ENCODE measurements at regions not wholly inside any gene's neighbourhood (a gene's known extent, or its start where the extent isn't known, plus 50 kb on each side); places are given as distances from the start of the nearest gene placed in this dataset.

GRCh38 chr2:5144159-5144558 lies 548.0 kb upstream of the SOX11 start:
- TF ChIP-seq, protein P1, sequence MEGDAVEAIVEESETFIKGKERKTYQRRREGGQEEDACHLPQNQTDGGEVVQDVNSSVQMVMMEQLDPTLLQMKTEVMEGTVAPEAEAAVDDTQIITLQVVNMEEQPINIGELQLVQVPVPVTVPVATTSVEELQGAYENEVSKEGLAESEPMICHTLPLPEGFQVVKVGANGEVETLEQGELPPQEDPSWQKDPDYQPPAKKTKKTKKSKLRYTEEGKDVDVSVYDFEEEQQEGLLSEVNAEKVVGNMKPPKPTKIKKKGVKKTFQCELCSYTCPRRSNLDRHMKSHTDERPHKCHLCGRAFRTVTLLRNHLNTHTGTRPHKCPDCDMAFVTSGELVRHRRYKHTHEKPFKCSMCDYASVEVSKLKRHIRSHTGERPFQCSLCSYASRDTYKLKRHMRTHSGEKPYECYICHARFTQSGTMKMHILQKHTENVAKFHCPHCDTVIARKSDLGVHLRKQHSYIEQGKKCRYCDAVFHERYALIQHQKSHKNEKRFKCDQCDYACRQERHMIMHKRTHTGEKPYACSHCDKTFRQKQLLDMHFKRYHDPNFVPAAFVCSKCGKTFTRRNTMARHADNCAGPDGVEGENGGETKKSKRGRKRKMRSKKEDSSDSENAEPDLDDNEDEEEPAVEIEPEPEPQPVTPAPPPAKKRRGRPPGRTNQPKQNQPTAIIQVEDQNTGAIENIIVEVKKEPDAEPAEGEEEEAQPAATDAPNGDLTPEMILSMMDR (IDR thresholded peaks at IDR 0.05), result no peak
- no peak for TF ChIP-seq ZFX (IDR thresholded peaks at IDR 0.05; ENCODE audit: borderline replicate concordance)
- H3K27ac ChIP-seq, result no peak overlapping the region

- H3K27ac ChIP-seq, result no peak overlapping the region
- TF ChIP-seq, protein P1 (IDR thresholded peaks at IDR 0.05), result no peak
- no peak for TF ChIP-seq ZFX (IDR thresholded peaks at IDR 0.05; ENCODE audit: borderline replicate concordance)
These were observed 547.1 kb upstream of the SOX11 start for GRCh38 chr2:5145053-5145452.

GRCh38 chr2:5145801-5146200 lies 546.4 kb upstream of the SOX11 start:
- no peak overlapping the region for H3K27ac ChIP-seq
- TF ChIP-seq ZFX (IDR thresholded peaks at IDR 0.05; ENCODE audit: borderline replicate concordance), result no peak
- TF ChIP-seq, protein P1 (IDR thresholded peaks at IDR 0.05), result no peak

GRCh38 chr2:5148392-5149085 lies 543.6 kb upstream of the SOX11 start:
- no peak overlapping the region for H3K27ac ChIP-seq
- no peak for TF ChIP-seq ZFX (IDR thresholded peaks at IDR 0.05; ENCODE audit: borderline replicate concordance)
- TF ChIP-seq, protein P1 (IDR thresholded peaks at IDR 0.05), result no peak

DNA sequence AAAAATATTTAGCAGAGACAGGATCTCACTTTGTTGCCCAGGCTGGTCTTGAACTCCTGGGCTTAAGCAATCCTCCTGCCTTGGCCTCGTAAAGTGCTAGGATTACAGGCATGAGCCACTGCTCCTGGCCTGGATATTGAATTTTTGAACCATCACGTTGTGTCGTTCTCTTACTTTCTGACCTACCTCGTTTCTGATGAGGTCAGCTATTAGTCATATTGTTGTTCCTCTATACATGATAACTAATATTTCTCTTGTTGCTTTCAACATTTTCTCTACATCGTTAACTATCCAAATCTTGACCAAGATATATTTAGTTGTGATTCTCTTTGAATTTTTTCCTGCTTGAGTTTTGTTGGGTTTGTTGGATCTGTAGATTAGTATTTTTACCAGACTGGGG lies 541.3 kb upstream of the SOX11 start:
- no peak for TF ChIP-seq ZFX (IDR thresholded peaks at IDR 0.05; ENCODE audit: borderline replicate concordance)
- TF ChIP-seq, protein P1 (IDR thresholded peaks at IDR 0.05), result no peak
- no peak overlapping the region for H3K27ac ChIP-seq

DNA sequence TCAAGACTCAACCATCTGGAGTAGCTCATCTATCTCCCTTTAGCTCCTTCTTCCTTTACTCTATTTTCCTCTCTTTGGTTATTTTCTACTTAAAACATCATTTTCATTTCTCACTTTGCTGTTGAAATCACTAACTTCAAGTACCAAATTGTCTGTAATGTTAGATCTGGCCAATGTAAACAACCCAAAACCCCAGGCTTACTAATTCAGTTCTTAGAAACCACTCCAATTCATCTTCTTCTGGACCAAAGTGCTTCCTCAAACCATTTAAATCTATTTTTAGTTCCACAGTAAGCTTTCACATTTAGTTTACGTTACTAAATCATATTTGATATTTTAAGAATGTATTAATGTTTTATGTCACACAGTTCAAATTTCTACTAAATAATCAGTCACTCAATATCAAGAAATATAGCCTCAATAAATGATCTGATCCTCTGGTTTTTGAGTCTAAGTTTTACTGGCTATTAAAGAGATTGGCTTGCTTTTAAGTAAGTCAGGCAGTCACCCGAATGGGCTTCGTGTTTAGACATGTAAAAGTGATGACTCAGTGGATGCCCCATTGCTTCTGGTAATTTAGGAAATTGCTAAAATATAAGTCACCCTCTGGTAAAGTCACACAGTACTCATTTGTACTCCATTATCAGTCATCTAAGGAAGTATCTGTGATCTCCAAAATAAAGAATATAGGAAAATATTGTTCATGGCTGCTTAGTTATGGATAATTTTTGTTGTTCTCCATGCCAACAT lies 527.2 kb upstream of the SOX11 start:
- no peak overlapping the region for H3K27ac ChIP-seq
- no peak for TF ChIP-seq ZFX (IDR thresholded peaks at IDR 0.05; ENCODE audit: borderline replicate concordance)
- TF ChIP-seq, protein P1 (IDR thresholded peaks at IDR 0.05), result no peak

DNA sequence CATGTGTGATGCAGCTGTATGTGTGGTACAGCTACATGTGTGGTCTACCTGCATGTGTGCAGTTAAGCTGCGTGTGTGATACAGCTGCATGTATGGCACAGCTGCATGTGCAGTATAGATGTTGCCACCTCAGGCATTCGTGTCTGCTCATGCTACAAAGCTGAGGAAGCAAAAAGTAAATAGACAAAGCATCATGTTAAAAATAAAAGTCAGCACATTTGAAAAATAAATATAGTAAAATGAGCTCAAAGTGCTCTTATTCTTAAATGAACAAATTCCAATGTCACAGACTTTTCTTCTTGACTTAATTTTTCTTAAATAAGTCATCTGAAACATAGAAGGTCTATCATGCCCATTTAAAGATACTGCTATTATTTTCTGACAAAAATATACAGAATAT lies 519.3 kb upstream of the SOX11 start:
- TF ChIP-seq, protein P1 (IDR thresholded peaks at IDR 0.05), result no peak
- TF ChIP-seq ZFX (IDR thresholded peaks at IDR 0.05; ENCODE audit: borderline replicate concordance), result no peak

More for the DNA sequence above, 519.3 kb upstream of the SOX11 start:
- no peak overlapping the region for H3K27ac ChIP-seq
